ENCODE measurements at regions not wholly inside any gene's neighbourhood (a gene's known extent, or its start where the extent isn't known, plus 50 kb on each side); places are given as distances from the start of the nearest gene placed in this dataset.

- FAIRE-seq (no peak), ATAC-seq (no peak), DNase-seq (ENCODE audit: low read depth, low spot score) (no peak)
- in situ Hi-C loops (cut with MboI): no loop called here
- Histone ChIP-seq H3K4me3 (no peak overlapping the region), H4K20me1 (ENCODE audit: control insufficient read depth, insufficient read depth) (no peaks in the 10 kb centered on the region), H3K4me1 (ENCODE audit: control insufficient read depth, insufficient read depth, low read length) (no peaks in the 10 kb centered on the region), H3K9ac (ENCODE audit: control insufficient read depth, insufficient read depth, low read length) (no peak overlapping the region), H3K4me2 (ENCODE audit: control insufficient read depth, insufficient read depth) (no peak overlapping the region), H3K36me3 (ENCODE audit: control insufficient read depth in 2 of 2, insufficient read depth in 2 of 2, low read length in 1 of 2) (no peaks in the 10 kb centered on the region), H3K27ac (ENCODE audit: control insufficient read depth, insufficient read depth) (no peak overlapping the region), H3K27me3 (replicated peaks in 1 of 2; ENCODE audit: control insufficient read depth in 2 of 2, insufficient read depth in 2 of 2, low read length in 1 of 2) (no peaks in the 10 kb centered on the region), H3K9me3 (replicated peaks; ENCODE audit: control insufficient read depth, insufficient read depth, low read length) (no peaks in the 10 kb centered on the region), H2AFZ (ENCODE audit: control insufficient read depth, low read depth, low read length) (no peak overlapping the region), H3K79me2 (ENCODE audit: control insufficient read depth, insufficient read depth, low read length) (no peaks in the 10 kb centered on the region)
- POLR2A ChIA-PET: no interaction called here
- no peak for TF ChIP-seq MYB (IDR thresholded peaks at IDR 0.05; ENCODE audit: borderline replicate concordance, low read depth, low read length)
- no peak for TF ChIP-seq SUPT20H (IDR thresholded peaks at IDR 0.05; ENCODE audit: borderline replicate concordance, control insufficient read depth, low read depth, low read length)
- TF ChIP-seq PAX8 (IDR thresholded peaks at IDR 0.05): no peak
- TF ChIP-seq E2F4 (IDR thresholded peaks at IDR 0.05; ENCODE audit: low read depth, low read length): no peak
- TF ChIP-seq POLR2A (IDR thresholded peaks at IDR 0.05; ENCODE audit: low read depth, low read length): no peak
- TF ChIP-seq SP1 (IDR thresholded peaks at IDR 0.05; ENCODE audit: low read depth, low read length): no peak
- TF ChIP-seq CHD1 (IDR thresholded peaks at IDR 0.05; ENCODE audit: low read depth, low read length): no peak
- TF ChIP-seq USF2 (IDR thresholded peaks at IDR 0.05; ENCODE audit: borderline replicate concordance, low read depth, low read length): no peak
- TF ChIP-seq ELK1 (IDR thresholded peaks at IDR 0.05; ENCODE audit: low read depth, low read length): no peak
- CTCF ChIA-PET: no interaction called here
- WGBS (ENCODE audit: insufficient coverage, insufficient replicate concordance, low lambda C conversion rate, missing lambda C conversion rate): 16% methylated on average over 3 of the region's 3 CpGs
- RAD21 ChIA-PET (ENCODE audit: unreplicated experiment): no interaction called here
- no TSS peak for BruUV-seq (replicated peaks)
- SMC1A ChIA-PET (ENCODE audit: uncharacterized antibody, unreplicated experiment): no interaction called here
- intact Hi-C loops (cut with micrococcal nuclease; ENCODE audit: unreplicated experiment): no loop called here
Measured at GRCh38 chr18:39380186-39380725, 1814.7 kb upstream of the CELF4 start.

All from GM12878 (cell line).